ENCODE measurements at regions not wholly inside any gene's neighbourhood (a gene's known extent, or its start where the extent isn't known, plus 50 kb on each side); places are given as distances from the start of the nearest gene placed in this dataset.
"Not testable (repeated sequence)": the region's sequence is repeated elsewhere in the genome, so short reads cannot be mapped to it uniquely, and the experiment has no call there.

- DNase-seq (ENCODE audit: low spot score) (no peak), ATAC-seq (no peak)
- intact Hi-C loops (cut with DNase I), result no loop called here
Measured at GRCh38 chr2:223267160-223267951, 215.4 kb downstream of the KCNE4 start.

GRCh38 chr2:223269386-223269785, 217.4 kb downstream of the KCNE4 start:
- ATAC-seq (no peak), DNase-seq (ENCODE audit: low spot score) (no peak)
- intact Hi-C loops (cut with DNase I), result no loop called here

- intact Hi-C loops (cut with DNase I), result no loop called here
- ATAC-seq (no peak), DNase-seq (ENCODE audit: low spot score) (no peak)
Measured at GRCh38 chr2:223270548-223270947, 218.6 kb downstream of the KCNE4 start.

GRCh38 chr2:223273995-223274394, 222.0 kb downstream of the KCNE4 start:
- ATAC-seq, result no peak
- intact Hi-C loops (cut with DNase I), result no loop called here

DNA sequence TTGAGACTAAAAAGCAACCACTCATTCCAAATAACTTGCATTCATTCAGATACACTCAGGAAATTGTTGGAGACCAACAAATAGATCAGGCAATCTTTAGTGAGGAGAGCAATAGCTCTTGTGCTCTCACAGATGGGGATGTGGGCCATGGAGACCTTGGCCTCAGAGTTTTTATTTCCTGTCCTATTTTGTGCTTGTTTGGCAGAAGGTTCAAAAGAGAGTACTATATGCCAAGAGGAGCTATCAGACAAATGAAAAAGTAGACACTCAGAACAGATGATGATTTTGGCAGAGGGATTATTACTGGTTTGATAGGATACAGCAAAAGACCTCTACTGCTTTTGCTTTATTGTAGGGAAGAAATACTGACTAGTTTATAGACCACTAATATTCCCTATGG, 230.2 kb downstream of the KCNE4 start:
- DNase-seq (ENCODE audit: low spot score) (no peak), ATAC-seq (no peak)
- intact Hi-C loops (cut with DNase I), result no loop called here

More at GRCh38 chr2:223273995-223274394, 222.0 kb downstream of the KCNE4 start:
- no peak for DNase-seq (ENCODE audit: low spot score)

DNA sequence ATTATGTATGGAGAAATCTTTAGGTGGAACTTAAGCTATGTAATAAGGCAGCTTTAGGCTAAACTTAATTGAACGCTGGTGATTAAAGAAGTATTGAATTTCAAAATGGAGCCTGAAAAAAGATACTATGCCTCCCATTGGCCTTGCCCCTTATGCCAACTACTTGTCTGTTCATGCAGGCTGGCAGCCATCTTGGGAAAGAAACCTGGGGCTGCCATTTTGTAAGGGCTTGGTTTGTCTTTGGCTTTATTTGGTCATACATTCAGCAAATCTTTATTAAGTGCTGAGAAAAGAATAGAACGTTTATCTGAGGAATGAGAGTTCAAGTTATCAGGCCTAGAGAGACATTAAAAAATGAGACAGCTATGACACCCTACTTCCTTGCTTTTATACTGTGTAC, 231.3 kb downstream of the KCNE4 start:
- no peak for DNase-seq (ENCODE audit: low spot score)
- ATAC-seq, result no peak
- intact Hi-C loops (cut with DNase I), result no loop called here

- ATAC-seq, result no peak
- no peak for DNase-seq (ENCODE audit: low spot score)
- intact Hi-C loops (cut with DNase I), result no loop called here
Measured at GRCh38 chr2:223283771-223284170, 231.8 kb downstream of the KCNE4 start.

DNA sequence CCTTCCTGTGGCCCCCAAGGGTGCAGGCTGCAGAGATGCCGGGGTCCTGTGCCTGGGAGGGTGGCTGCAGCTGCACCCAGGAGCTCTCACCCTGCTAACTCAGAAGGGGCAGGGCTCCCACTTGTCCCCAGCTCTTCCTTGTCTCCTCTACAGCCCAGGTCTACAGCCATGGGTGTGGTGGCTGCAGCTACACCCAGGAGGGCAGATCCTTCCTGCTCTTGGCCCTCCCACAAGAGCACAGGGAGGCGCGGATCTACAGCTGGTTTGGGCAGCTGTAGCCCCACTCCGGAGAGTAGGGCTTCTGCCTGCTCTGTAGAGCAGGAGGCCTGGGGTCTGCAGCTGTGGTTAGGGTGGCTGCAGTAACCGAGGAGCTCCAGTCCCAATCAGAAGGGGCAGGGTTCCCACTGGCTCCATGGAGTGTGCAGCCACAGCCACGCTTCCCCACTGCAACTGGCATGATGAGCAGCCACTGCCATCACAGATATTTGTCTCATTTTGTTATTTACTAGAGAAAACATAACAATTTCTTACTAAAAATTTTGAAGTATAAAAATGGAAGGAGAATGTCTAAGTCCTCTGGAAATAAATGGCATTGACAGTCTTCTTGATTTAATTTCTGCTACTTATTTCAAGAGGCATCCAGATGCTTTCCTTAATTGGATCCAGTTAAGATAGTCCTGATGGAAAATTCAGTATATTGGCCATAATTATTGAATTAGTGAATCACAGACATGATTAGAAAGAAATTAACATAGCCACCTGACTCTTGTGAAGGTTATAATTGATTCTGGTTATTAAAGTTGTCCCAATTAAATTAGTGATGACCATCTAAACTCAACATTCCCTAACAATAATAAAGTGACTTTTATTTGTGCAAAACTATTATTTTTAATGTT, 233.6 kb downstream of the KCNE4 start:
- intact Hi-C loops (cut with DNase I), result no loop called here
- DNase-seq (ENCODE audit: low spot score), result no peak
- ATAC-seq, result no peak

GRCh38 chr2:223294756-223295155, 242.8 kb downstream of the KCNE4 start:
- ATAC-seq (no peak), DNase-seq (ENCODE audit: low spot score) (no peak)
- intact Hi-C loops (cut with DNase I), result no loop called here

GRCh38 chr2:223297788-223298187, 245.8 kb downstream of the KCNE4 start:
- DNase-seq (ENCODE audit: low spot score) (no peak), ATAC-seq (no peak)

GRCh38 chr2:223298329-223298728, 246.3 kb downstream of the KCNE4 start:
- ATAC-seq; DNase-seq (ENCODE audit: low spot score); intact Hi-C loops (cut with DNase I): not testable (repeated sequence)

More at GRCh38 chr2:223297788-223298187, 245.8 kb downstream of the KCNE4 start:
- intact Hi-C loops (cut with DNase I), result no loop called here

DNA sequence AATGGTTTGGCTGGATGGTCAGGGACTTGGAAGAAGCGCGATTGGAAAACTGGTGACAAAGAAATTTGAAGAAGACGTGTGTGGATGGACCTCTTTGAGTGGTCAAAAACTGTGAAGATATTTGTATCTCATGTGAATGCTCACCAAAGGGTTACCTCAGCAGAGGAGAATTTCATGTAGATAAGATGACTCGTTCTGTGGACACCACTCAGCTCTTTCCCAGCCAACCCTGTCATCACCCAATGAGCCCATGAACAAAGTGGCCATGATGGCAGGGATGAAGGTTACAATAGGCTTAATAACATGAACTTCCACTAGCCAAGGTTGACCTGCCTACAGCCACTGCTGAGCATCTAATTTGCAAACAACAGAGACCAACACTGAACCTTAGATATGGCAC, 248.3 kb downstream of the KCNE4 start:
- intact Hi-C loops (cut with DNase I), result no loop called here
- no peak for ATAC-seq
- no peak for DNase-seq (ENCODE audit: low spot score)

DNA sequence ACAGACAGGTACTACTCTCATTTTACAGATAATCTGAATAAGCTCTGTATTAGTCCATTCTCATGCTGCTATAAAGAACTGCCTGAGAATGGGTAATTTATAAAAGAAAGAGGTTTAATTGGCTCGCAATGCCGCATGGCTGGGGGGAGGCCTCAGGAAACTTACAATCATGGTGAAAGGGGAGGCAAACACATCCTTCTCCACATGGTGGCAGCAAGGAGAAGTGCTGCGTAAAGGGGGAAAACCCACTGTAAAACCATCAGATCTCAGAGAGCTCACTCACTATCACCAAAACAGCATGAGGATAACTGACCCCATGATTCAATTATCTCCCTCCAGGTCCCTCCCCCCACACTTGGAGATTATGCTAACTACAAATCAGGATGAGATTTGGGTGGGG, 254.4 kb downstream of the KCNE4 start:
- ATAC-seq (no peak), DNase-seq (ENCODE audit: low spot score) (no peak)
- intact Hi-C loops (cut with DNase I), result no loop called here

GRCh38 chr2:223311889-223312680, 260.1 kb downstream of the KCNE4 start:
- DNase-seq (ENCODE audit: low spot score) (no peak), ATAC-seq (no peak)
- intact Hi-C loops (cut with DNase I), result no loop called here

- DNase-seq (ENCODE audit: low spot score) (no peak), ATAC-seq (no peak)
- intact Hi-C loops (cut with DNase I), result no loop called here
Measured at GRCh38 chr2:223313101-223313500, 261.1 kb downstream of the KCNE4 start.

DNA sequence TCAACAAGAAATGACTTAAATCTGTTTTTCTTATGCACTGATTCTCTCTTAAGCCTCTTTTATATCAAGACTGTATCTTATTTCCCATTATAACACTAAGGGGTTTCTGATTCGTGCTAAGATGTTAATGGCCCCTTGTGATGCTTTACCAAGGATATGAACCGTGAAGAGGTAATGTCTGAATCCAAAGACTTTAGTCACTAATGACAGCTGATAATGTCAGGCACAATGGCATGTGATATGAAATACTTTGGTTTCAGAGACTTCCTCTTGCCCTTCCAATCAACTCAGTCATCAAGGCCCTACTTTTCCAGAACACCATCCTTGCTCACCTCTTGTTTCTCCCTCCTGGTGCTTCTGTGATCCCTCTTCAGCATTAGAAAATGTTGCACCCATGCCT, 262.8 kb downstream of the KCNE4 start:
- no peak for ATAC-seq
- no peak for DNase-seq (ENCODE audit: low spot score)

DNA sequence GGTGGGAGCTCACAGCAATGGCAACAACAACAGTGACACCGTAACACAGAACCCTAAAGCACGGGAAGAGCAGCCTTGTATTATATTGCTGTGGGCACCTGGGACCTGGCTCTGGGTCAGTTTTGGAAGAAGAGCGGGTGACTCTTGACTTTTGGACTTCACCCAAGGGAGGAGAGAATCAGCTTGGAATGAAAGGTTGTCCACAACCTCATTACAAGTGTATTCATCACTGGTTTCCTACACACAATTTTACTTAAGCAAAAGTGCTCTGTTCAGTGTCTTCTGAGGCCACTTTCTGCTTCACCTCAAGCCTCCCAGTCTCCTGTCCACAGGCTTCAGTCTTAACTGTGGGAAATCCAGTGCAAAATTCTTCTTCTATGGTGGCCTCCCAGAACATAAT, 263.8 kb downstream of the KCNE4 start:
- ATAC-seq (peak; percentile 34), DNase-seq (ENCODE audit: low spot score) (no peak)
- intact Hi-C loops (cut with DNase I), result no loop called here

More for the DNA sequence above, 262.8 kb downstream of the KCNE4 start:
- intact Hi-C loops (cut with DNase I), result no loop called here

GRCh38 chr2:223316342-223316741, 264.4 kb downstream of the KCNE4 start:
- ATAC-seq (no peak), DNase-seq (ENCODE audit: low spot score) (no peak)
- intact Hi-C loops (cut with DNase I), result no loop called here

GRCh38 chr2:223319601-223320000, 267.6 kb downstream of the KCNE4 start:
- ATAC-seq, result no peak
- intact Hi-C loops (cut with DNase I), result no loop called here

More at GRCh38 chr2:223319601-223320000, 267.6 kb downstream of the KCNE4 start:
- DNase-seq (ENCODE audit: low spot score), result no peak

All from sciatic nerve (tissue), 2 donors.